A673 (cell line): ENCODE measurements at regions not wholly inside any gene's neighbourhood (a gene's known extent, or its start where the extent isn't known, plus 50 kb on each side); places are given as distances from the start of the nearest gene placed in this dataset.

ENCODE experiments used
- EZH2 ChIP-seq: fragments of 200-600 bp; sonication (generic); IDR thresholded peaks from 2 replicates; pipeline ENCODE4 v1.6.1; 2017; ENCODE audit warnings: borderline replicate concordance, low read depth, mild to moderate bottlenecking, mixed read lengths, antibody characterized with exemption, low read length; ENCODE audit not compliant: poor library complexity, severe bottlenecking
- TF ChIP-seq, protein P1 (sequence below): fragments of 300-800, 200-600 bp; sonication (generic); conservative IDR thresholded peaks from 2 replicates; pipeline ENCODE4 v1.5.1; 2017; ENCODE audit warnings: low read depth, mild to moderate bottlenecking, antibody characterized with exemption, low read length, moderate library complexity, mixed read lengths

GRCh38 chr16:13390986-13391305 lies 489.5 kb downstream of the SHISA9 start:
- TF ChIP-seq, protein P1, sequence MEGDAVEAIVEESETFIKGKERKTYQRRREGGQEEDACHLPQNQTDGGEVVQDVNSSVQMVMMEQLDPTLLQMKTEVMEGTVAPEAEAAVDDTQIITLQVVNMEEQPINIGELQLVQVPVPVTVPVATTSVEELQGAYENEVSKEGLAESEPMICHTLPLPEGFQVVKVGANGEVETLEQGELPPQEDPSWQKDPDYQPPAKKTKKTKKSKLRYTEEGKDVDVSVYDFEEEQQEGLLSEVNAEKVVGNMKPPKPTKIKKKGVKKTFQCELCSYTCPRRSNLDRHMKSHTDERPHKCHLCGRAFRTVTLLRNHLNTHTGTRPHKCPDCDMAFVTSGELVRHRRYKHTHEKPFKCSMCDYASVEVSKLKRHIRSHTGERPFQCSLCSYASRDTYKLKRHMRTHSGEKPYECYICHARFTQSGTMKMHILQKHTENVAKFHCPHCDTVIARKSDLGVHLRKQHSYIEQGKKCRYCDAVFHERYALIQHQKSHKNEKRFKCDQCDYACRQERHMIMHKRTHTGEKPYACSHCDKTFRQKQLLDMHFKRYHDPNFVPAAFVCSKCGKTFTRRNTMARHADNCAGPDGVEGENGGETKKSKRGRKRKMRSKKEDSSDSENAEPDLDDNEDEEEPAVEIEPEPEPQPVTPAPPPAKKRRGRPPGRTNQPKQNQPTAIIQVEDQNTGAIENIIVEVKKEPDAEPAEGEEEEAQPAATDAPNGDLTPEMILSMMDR: no peak
- no peak for TF ChIP-seq EZH2
